ENCODE measurements at regions not wholly inside any gene's neighbourhood (a gene's known extent, or its start where the extent isn't known, plus 50 kb on each side); places are given as distances from the start of the nearest gene placed in this dataset.

DNA sequence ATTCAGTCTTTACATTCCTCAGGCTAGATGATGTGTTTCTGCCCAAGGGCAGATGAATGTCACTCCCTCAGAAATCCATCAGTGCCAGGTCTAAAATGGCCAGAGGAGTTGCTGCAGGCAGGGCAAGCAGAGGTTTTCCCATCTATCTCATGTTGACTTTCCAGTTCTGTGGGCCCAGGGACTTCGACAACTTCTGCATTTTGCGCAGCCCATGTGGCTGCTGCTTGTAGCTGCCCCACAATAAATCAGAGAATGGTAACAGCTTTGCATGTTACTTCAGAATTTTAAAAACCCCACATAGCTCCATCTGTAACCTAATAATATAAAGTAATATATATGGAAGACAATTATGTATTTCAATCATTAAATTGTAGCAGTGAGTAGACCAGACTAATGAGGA, 1367.7 kb upstream of the AGA start:
- no peak for TF ChIP-seq NRF1 (conservative IDR thresholded peaks at IDR 0.05; ENCODE audit: low read depth, low read length)
- TF ChIP-seq, protein P1, sequence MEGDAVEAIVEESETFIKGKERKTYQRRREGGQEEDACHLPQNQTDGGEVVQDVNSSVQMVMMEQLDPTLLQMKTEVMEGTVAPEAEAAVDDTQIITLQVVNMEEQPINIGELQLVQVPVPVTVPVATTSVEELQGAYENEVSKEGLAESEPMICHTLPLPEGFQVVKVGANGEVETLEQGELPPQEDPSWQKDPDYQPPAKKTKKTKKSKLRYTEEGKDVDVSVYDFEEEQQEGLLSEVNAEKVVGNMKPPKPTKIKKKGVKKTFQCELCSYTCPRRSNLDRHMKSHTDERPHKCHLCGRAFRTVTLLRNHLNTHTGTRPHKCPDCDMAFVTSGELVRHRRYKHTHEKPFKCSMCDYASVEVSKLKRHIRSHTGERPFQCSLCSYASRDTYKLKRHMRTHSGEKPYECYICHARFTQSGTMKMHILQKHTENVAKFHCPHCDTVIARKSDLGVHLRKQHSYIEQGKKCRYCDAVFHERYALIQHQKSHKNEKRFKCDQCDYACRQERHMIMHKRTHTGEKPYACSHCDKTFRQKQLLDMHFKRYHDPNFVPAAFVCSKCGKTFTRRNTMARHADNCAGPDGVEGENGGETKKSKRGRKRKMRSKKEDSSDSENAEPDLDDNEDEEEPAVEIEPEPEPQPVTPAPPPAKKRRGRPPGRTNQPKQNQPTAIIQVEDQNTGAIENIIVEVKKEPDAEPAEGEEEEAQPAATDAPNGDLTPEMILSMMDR (IDR thresholded peaks at IDR 0.05 in 2 of 3, conservative IDR thresholded peaks at IDR 0.05 in 1 of 3; ENCODE audit: control insufficient read depth in 2 of 3, extremely low read depth in 1 of 3, insufficient read depth in 1 of 3, low read depth in 3 of 3, low read length in 3 of 3), result no peak
- TF ChIP-seq, protein P2, sequence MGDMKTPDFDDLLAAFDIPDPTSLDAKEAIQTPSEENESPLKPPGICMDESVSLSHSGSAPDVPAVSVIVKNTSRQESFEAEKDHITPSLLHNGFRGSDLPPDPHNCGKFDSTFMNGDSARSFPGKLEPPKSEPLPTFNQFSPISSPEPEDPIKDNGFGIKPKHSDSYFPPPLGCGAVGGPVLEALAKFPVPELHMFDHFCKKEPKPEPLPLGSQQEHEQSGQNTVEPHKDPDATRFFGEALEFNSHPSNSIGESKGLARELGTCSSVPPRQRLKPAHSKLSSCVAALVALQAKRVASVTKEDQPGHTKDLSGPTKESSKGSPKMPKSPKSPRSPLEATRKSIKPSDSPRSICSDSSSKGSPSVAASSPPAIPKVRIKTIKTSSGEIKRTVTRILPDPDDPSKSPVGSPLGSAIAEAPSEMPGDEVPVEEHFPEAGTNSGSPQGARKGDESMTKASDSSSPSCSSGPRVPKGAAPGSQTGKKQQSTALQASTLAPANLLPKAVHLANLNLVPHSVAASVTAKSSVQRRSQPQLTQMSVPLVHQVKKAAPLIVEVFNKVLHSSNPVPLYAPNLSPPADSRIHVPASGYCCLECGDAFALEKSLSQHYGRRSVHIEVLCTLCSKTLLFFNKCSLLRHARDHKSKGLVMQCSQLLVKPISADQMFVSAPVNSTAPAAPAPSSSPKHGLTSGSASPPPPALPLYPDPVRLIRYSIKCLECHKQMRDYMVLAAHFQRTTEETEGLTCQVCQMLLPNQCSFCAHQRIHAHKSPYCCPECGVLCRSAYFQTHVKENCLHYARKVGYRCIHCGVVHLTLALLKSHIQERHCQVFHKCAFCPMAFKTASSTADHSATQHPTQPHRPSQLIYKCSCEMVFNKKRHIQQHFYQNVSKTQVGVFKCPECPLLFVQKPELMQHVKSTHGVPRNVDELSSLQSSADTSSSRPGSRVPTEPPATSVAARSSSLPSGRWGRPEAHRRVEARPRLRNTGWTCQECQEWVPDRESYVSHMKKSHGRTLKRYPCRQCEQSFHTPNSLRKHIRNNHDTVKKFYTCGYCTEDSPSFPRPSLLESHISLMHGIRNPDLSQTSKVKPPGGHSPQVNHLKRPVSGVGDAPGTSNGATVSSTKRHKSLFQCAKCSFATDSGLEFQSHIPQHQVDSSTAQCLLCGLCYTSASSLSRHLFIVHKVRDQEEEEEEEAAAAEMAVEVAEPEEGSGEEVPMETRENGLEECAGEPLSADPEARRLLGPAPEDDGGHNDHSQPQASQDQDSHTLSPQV (IDR thresholded peaks at IDR 0.05), result no peak
- TF ChIP-seq ZNF274 (IDR thresholded peaks at IDR 0.05; ENCODE audit: insufficient read depth, insufficient read length), result no peak
- no peak for TF ChIP-seq BHLHE40 (IDR thresholded peaks at IDR 0.05; ENCODE audit: borderline replicate concordance in 1 of 2, low read depth in 2 of 2, low read length in 1 of 2)
- no peak for TF ChIP-seq TCF12 (IDR thresholded peaks at IDR 0.05; ENCODE audit: low read depth, low read length)
- no peak for TF ChIP-seq YY1 (IDR thresholded peaks at IDR 0.05; ENCODE audit: low read depth, low read length)
- TF ChIP-seq MXI1 (IDR thresholded peaks at IDR 0.05; ENCODE audit: low read depth, low read length), result no peak
- TF ChIP-seq IKZF2 (IDR thresholded peaks at IDR 0.05), result no peak
- TF ChIP-seq, protein P3, sequence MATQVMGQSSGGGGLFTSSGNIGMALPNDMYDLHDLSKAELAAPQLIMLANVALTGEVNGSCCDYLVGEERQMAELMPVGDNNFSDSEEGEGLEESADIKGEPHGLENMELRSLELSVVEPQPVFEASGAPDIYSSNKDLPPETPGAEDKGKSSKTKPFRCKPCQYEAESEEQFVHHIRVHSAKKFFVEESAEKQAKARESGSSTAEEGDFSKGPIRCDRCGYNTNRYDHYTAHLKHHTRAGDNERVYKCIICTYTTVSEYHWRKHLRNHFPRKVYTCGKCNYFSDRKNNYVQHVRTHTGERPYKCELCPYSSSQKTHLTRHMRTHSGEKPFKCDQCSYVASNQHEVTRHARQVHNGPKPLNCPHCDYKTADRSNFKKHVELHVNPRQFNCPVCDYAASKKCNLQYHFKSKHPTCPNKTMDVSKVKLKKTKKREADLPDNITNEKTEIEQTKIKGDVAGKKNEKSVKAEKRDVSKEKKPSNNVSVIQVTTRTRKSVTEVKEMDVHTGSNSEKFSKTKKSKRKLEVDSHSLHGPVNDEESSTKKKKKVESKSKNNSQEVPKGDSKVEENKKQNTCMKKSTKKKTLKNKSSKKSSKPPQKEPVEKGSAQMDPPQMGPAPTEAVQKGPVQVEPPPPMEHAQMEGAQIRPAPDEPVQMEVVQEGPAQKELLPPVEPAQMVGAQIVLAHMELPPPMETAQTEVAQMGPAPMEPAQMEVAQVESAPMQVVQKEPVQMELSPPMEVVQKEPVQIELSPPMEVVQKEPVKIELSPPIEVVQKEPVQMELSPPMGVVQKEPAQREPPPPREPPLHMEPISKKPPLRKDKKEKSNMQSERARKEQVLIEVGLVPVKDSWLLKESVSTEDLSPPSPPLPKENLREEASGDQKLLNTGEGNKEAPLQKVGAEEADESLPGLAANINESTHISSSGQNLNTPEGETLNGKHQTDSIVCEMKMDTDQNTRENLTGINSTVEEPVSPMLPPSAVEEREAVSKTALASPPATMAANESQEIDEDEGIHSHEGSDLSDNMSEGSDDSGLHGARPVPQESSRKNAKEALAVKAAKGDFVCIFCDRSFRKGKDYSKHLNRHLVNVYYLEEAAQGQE (IDR thresholded peaks at IDR 0.05; ENCODE audit: low read depth, low read length), result no peak

Measured in GM12878 (cell line).